NCI-H774 (cell line): ENCODE measurements at regions not wholly inside any gene's neighbourhood (a gene's known extent, or its start where the extent isn't known, plus 50 kb on each side); places are given as distances from the start of the nearest gene placed in this dataset.

ENCODE experiments used
- DNase-seq: peaks from one replicate; lab custom pipeline; 2025; lab: John Stamatoyannopoulos, UW

- DNase-seq, result no peak
Measured at GRCh38 chr9:81193362-81194339, 495.7 kb downstream of the TLE1 start.

GRCh38 chr9:81191222-81191621 is 498.1 kb downstream of the TLE1 start:
- no peak for DNase-seq

GRCh38 chr9:81190659-81191058 is 498.7 kb downstream of the TLE1 start:
- no peak for DNase-seq

GRCh38 chr9:81183761-81184160 is 505.6 kb downstream of the TLE1 start:
- no peak for DNase-seq

GRCh38 chr9:81182431-81182830 is 506.9 kb downstream of the TLE1 start:
- no peak for DNase-seq

GRCh38 chr9:81174023-81174422 is 515.3 kb downstream of the TLE1 start:
- DNase-seq, result no peak

GRCh38 chr9:81171689-81172088 is 517.7 kb downstream of the TLE1 start:
- no peak for DNase-seq

- DNase-seq, result no peak
Measured at GRCh38 chr9:81162361-81162760, 527.0 kb downstream of the TLE1 start.

GRCh38 chr9:81156381-81156780 is 533.0 kb downstream of the TLE1 start:
- DNase-seq, result no peak

GRCh38 chr9:81150016-81150625 is 539.2 kb downstream of the TLE1 start:
- DNase-seq, result peak; percentile 38

- DNase-seq, result no peak
Measured at GRCh38 chr9:81146684-81147337, 542.5 kb downstream of the TLE1 start.

GRCh38 chr9:81146241-81146640 is 543.1 kb downstream of the TLE1 start:
- no peak for DNase-seq

GRCh38 chr9:81145331-81145963 is 543.9 kb downstream of the TLE1 start:
- DNase-seq, result no peak

- DNase-seq, result no peak
Measured at GRCh38 chr9:81141961-81142360, 547.4 kb downstream of the TLE1 start.

GRCh38 chr9:81137976-81138568 is 551.3 kb downstream of the TLE1 start:
- DNase-seq, result no peak

GRCh38 chr9:81132796-81133195 is 556.6 kb downstream of the TLE1 start:
- no peak for DNase-seq

GRCh38 chr9:81132318-81132717 is 557.0 kb downstream of the TLE1 start:
- DNase-seq, result no peak

GRCh38 chr9:81128701-81129100 is 560.6 kb downstream of the TLE1 start:
- no peak for DNase-seq

GRCh38 chr9:81125446-81126092 is 563.8 kb downstream of the TLE1 start:
- DNase-seq, result no peak

- DNase-seq, result no peak
Measured at GRCh38 chr9:81123526-81123925, 565.8 kb downstream of the TLE1 start.

- no peak for DNase-seq
Measured at GRCh38 chr9:81122749-81123148, 566.6 kb downstream of the TLE1 start.
